ENCODE measurements at regions not wholly inside any gene's neighbourhood (a gene's known extent, or its start where the extent isn't known, plus 50 kb on each side); places are given as distances from the start of the nearest gene placed in this dataset.

- TF ChIP-seq CTCF (IDR thresholded peaks at IDR 0.05) (no peak), ZFX (IDR thresholded peaks at IDR 0.05; ENCODE audit: borderline replicate concordance) (no peak)
Observed at GRCh38 chr15:95646484-95647273, 683.8 kb upstream of the NR2F2 start.

All from 22Rv1 (cell line).